NB4 (cell line): ENCODE measurements at regions not wholly inside any gene's neighbourhood (a gene's known extent, or its start where the extent isn't known, plus 50 kb on each side); places are given as distances from the start of the nearest gene placed in this dataset.

Source experiments
- CTCF ChIP-seq: IDR thresholded peaks from one replicate; pipeline ENCODE4 v1.5.1; 2012; ENCODE audit warnings: low read depth, low read length
- POLR2A ChIP-seq: IDR thresholded peaks from 2 replicates; pipeline ENCODE4 v1.6.1; 2011; ENCODE audit warnings: mild to moderate bottlenecking; ENCODE audit not compliant: insufficient read length; ENCODE audit errors: extremely low read depth

DNA sequence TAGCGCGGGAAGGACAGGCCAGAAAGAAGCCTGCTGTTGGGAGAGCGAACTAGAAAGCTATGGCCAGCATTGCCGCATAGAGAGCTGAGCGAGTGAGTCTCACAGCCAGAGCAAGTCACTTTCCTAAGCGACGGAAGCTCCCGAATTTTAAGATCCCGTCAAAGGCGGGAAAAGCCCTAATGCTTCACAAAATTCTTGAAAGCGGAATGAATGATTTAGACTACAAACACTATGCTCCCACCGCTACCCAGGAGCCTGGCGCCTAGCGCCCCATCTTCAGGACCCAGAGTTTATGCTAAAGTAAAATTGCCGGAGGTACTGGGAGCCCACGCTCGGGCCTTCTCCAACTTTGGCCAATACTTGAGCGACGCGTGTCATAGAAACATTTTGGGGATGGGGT, 409.9 kb upstream of the ESRRG start:
- TF ChIP-seq CTCF (no peak), POLR2A (no peak)
